H1 (cell line): ENCODE measurements at regions not wholly inside any gene's neighbourhood (a gene's known extent, or its start where the extent isn't known, plus 50 kb on each side); places are given as distances from the start of the nearest gene placed in this dataset.

Experiments
- CTCF ChIA-PET: fragments of 300-600 bp; sonication (Branson Sonifier 250); formaldehyde crosslinking; loops from one replicate; lab custom pipeline; 2021; ENCODE audit not compliant: partially characterized antibody; lab: Charles Lee
- POLR2A ChIA-PET: fragments of 300-600 bp; sonication (Branson Sonifier 250); formaldehyde crosslinking; loops from one replicate; lab custom pipeline; 2021; ENCODE audit warnings: inconsistent platforms; ENCODE audit not compliant: partially characterized antibody; lab: Charles Lee
- DNase-seq, 2 experiments: peaks; one replicate each; pipeline versions ENCODE4 v3.0.0 to v3.0.0-alpha.2; 2010 to 2022; ENCODE audit warnings: low spot score in 2 of 2, low read depth in 1 of 2, mixed read lengths in 1 of 2
- FAIRE-seq: peaks from 2 replicates; lab custom pipeline; 2011; peaks lifted over from hg19 to GRCh38; lab: Jason Lieb, UNC
- H2AFZ ChIP-seq: 2 replicates; pipeline ENCODE4 v1.8.1; 2012; ENCODE audit warnings: low read length, inconsistent platforms
- H2AK5ac ChIP-seq: 2 replicates; pipeline ENCODE4 v1.6.1; 2013; ENCODE audit warnings: low read depth, low read length
- H2BK120ac ChIP-seq: replicated peaks from 2 replicates; pipeline ENCODE3; 2013; ENCODE audit warnings: low read depth, low read length, inconsistent platforms
- H2BK12ac ChIP-seq: 2 replicates; pipeline ENCODE4 v1.6.1; 2013; ENCODE audit warnings: low read depth, low read length
- H2BK15ac ChIP-seq: 2 replicates; pipeline ENCODE4 v1.6.1; 2013; ENCODE audit warnings: low read length
- H2BK20ac ChIP-seq: 2 replicates; pipeline ENCODE4 v1.6.1; 2013; ENCODE audit warnings: low read length
- H2BK5ac ChIP-seq: 2 replicates; pipeline ENCODE4 v1.6.1; 2013; ENCODE audit warnings: low read depth, low read length
- H3K14ac ChIP-seq: 2 replicates; pipeline ENCODE4 v1.6.1; 2013; ENCODE audit warnings: inconsistent platforms; ENCODE audit not compliant: insufficient read length
- H3K18ac ChIP-seq: 2 replicates; pipeline ENCODE4 v1.6.1; 2013; ENCODE audit warnings: low read length; ENCODE audit errors: extremely low read depth
- H3K23ac ChIP-seq: 2 replicates; pipeline ENCODE4 v1.6.1; 2013; ENCODE audit warnings: inconsistent platforms; ENCODE audit not compliant: insufficient read length
- H3K23me2 ChIP-seq: 2 replicates; pipeline ENCODE4 v1.6.1; 2013; ENCODE audit warnings: low read depth, low read length
- H3K27ac ChIP-seq: 2 replicates; pipeline ENCODE4 v1.6.1; 2011; ENCODE audit warnings: low read depth, low read length, inconsistent platforms
- H3K27me3 ChIP-seq, 4 experiments: replicated peaks in 1 of 4; 1 replicate in 1 of 4; 2 replicates in 3 of 4; pipeline versions ENCODE4 v1.6.1 to v1.8.1; 2011 to 2013; ENCODE audit warnings: low read length in 3 of 4, mild to moderate bottlenecking in 3 of 4, inconsistent platforms in 2 of 4, mixed read lengths in 2 of 4, moderate library complexity in 1 of 4; ENCODE audit not compliant: control insufficient read depth in 3 of 4, insufficient read depth in 3 of 4; ENCODE audit errors: extremely low read depth in 1 of 4
- H3K36me3 ChIP-seq, 4 experiments: 2 replicates each; pipeline versions ENCODE4 v1.6.1 to v1.8.1; 2011 to 2013; ENCODE audit warnings: mild to moderate bottlenecking in 4 of 4, low read length in 3 of 4, moderate library complexity in 2 of 4, control low read depth in 1 of 4, inconsistent platforms in 1 of 4; ENCODE audit not compliant: insufficient read depth in 4 of 4, control insufficient read depth in 2 of 4
- H3K4ac ChIP-seq: replicated peaks from 2 replicates; pipeline ENCODE3; 2013; ENCODE audit warnings: low read length, low read depth, mixed read lengths, inconsistent platforms; ENCODE audit not compliant: insufficient read length
- H3K4me1 ChIP-seq, 4 experiments: replicated peaks in 1 of 4; 1 replicate in 1 of 4; 2 replicates in 3 of 4; pipeline versions ENCODE4 v1.6.1 to v1.8.1; 2011 to 2013; ENCODE audit warnings: low read length in 3 of 4, inconsistent platforms in 2 of 4, mixed read lengths in 1 of 4; ENCODE audit not compliant: insufficient read depth in 4 of 4, control insufficient read depth in 3 of 4
- H3K4me2 ChIP-seq, 2 experiments: 2 replicates each; pipeline versions ENCODE4 v1.6.1 to v1.8.1; 2011 to 2013; ENCODE audit warnings: low read depth in 2 of 2, low read length in 2 of 2, control low read depth in 1 of 2, inconsistent platforms in 1 of 2, mild to moderate bottlenecking in 1 of 2; ENCODE audit not compliant: insufficient read depth in 1 of 2
- H3K4me3 ChIP-seq, 4 experiments: fragments of 200-600, 300-600 bp in 1 of 4; sonication (generic), shearing (Covaris generic), sonication (Bioruptor Twin) in 1 of 4; 2 replicates each; pipeline versions ENCODE4 v1.5.1 to v1.8.1; 2011 to 2016; ENCODE audit warnings: low read length in 4 of 4, low read depth in 3 of 4, control low read depth in 2 of 4, inconsistent platforms in 2 of 4, mild to moderate bottlenecking in 2 of 4, mixed read lengths in 1 of 4, moderate library complexity in 1 of 4; ENCODE audit not compliant: insufficient read depth in 2 of 4; ENCODE audit errors: extremely low read depth in 1 of 4
- H3K56ac ChIP-seq: replicated peaks from 2 replicates; pipeline ENCODE3; 2013; ENCODE audit warnings: low read depth, mild to moderate bottlenecking, mixed read lengths, low read length, inconsistent platforms; ENCODE audit not compliant: insufficient read length
- H3K79me1 ChIP-seq: 2 replicates; pipeline ENCODE4 v1.6.1; 2013; ENCODE audit warnings: low read depth, low read length, control low read depth
- H3K79me2 ChIP-seq, 2 experiments: 2 replicates each; pipeline versions ENCODE4 v1.6.1 to v1.8.1; 2012 to 2013; ENCODE audit warnings: low read length in 2 of 2, mild to moderate bottlenecking in 2 of 2, inconsistent platforms in 1 of 2; ENCODE audit not compliant: insufficient read depth in 2 of 2, control insufficient read depth in 1 of 2
- H3K9ac ChIP-seq, 4 experiments: replicated peaks in 1 of 4; 1 replicate in 1 of 4; 2 replicates in 3 of 4; pipeline versions ENCODE4 v1.6.1 to v1.8.1; 2011 to 2013; ENCODE audit warnings: low read depth in 3 of 4, low read length in 3 of 4, control low read depth in 2 of 4, mild to moderate bottlenecking in 2 of 4, moderate library complexity in 2 of 4, inconsistent platforms in 1 of 4; ENCODE audit errors: extremely low read depth in 1 of 4
- H3K9me3 ChIP-seq, 2 experiments: 2 replicates each; pipeline versions ENCODE4 v1.6.1 to v1.8.1; 2012 to 2013; ENCODE audit warnings: mild to moderate bottlenecking in 2 of 2, moderate library complexity in 2 of 2, control low read depth in 1 of 2, inconsistent platforms in 1 of 2, low read depth in 1 of 2, low read length in 1 of 2, mixed read lengths in 1 of 2; ENCODE audit not compliant: insufficient read depth in 2 of 2
- H4K20me1 ChIP-seq, 2 experiments: replicated peaks in 1 of 2; 2 replicates each; pipeline versions ENCODE3 to v1.8.1; 2011 to 2013; ENCODE audit warnings: inconsistent platforms in 2 of 2, low read length in 2 of 2, mild to moderate bottlenecking in 1 of 2; ENCODE audit not compliant: insufficient read depth in 2 of 2, control insufficient read depth in 1 of 2
- H4K5ac ChIP-seq: 2 replicates; pipeline ENCODE4 v1.6.1; 2013; ENCODE audit warnings: low read length, low read depth, mixed read lengths, inconsistent platforms; ENCODE audit not compliant: insufficient read length
- H4K8ac ChIP-seq: 2 replicates; pipeline ENCODE4 v1.8.0; 2013; ENCODE audit warnings: mild to moderate bottlenecking, moderate library complexity, low read length, inconsistent platforms; ENCODE audit not compliant: insufficient read depth; ENCODE audit errors: extremely low read depth
- H4K91ac ChIP-seq: replicated peaks from 2 replicates; pipeline ENCODE3; 2013; ENCODE audit warnings: low read length, mixed read lengths, inconsistent platforms; ENCODE audit not compliant: insufficient read length
- RFX5 ChIP-seq: IDR thresholded peaks from 2 replicates; pipeline ENCODE4 v1.6.1; 2011; ENCODE audit warnings: low read depth, low read length, improper control_type of control experiment, borderline replicate concordance
- WGBS, 2 experiments: shearing (Covaris generic) in 1 of 2; methylation state at CpG; one replicate each; pipeline versions ENCODE4 v1.1.6 to v1.1.7; 2013 to 2015; ENCODE audit warnings: low lambda C conversion rate in 2 of 2, mixed read lengths in 2 of 2, inconsistent platforms in 1 of 2, low coverage in 1 of 2, missing lambda C conversion rate in 1 of 2; ENCODE audit not compliant: insufficient replicate concordance in 2 of 2, insufficient coverage in 1 of 2, insufficient read length in 1 of 2; ENCODE audit errors: extremely low coverage in 1 of 2, missing lambda C conversion rate in 1 of 2; 5-methylcytosine and 5-hydroxymethylcytosine counted together

DNA sequence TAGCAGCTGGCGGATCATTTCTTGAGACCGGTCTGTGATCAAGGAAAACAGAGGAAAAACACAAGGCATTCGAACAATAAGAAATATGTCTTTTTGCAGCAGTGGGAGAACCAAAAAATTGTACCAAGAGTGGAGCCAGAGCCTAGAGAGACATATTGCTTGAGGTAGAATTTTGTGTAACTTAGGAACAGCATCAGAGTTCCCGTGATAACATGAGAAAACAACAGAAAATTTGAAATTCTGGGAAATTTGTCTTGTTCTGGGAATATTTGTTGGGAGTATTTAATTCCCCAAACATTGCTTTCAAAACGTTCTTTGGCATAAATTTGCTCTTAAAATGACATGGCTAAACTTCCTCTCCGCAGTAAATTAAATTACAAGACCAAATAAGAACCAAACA lies 267.5 kb downstream of the GPD2 start:
- H4K20me1 ChIP-seq: no peaks in the 10 kb centered on the region
- H3K27me3 ChIP-seq: no peaks in the 10 kb centered on the region
- H3K9ac ChIP-seq: no peak overlapping the region
- H3K4me1 ChIP-seq: peaks cover 0 to 14% (median 1%) of the 10 kb centered on the region in 4 experiments; a peak in 2 of 7 replicates
- DNase-seq (no peak), FAIRE-seq (peak; percentile 57)
- H2AK5ac ChIP-seq: no peak overlapping the region
- no peak overlapping the region for H2BK15ac ChIP-seq
- H2AFZ ChIP-seq: no peak overlapping the region
- no peaks in the 10 kb centered on the region for H3K23me2 ChIP-seq
- H2BK5ac ChIP-seq: no peak overlapping the region
- H4K8ac ChIP-seq: no peak overlapping the region
- no peaks in the 10 kb centered on the region for H3K79me2 ChIP-seq
- H3K27ac ChIP-seq: no peak overlapping the region
- no peak overlapping the region for H3K4ac ChIP-seq
- H3K4me3 ChIP-seq: no peak overlapping the region
- H4K5ac ChIP-seq: no peak overlapping the region
- H2BK20ac ChIP-seq: no peak overlapping the region
- no peak overlapping the region for H3K14ac ChIP-seq
- H2BK120ac ChIP-seq: no peak overlapping the region
- 93% methylated on average over 6 of the region's 6 CpGs; no CpG with 5 or more reads in 1 of the 2 experiments for WGBS, 2 experiments
- no peaks in the 10 kb centered on the region for H3K36me3 ChIP-seq
- H3K18ac ChIP-seq: no peak overlapping the region
- H3K79me1 ChIP-seq: no peaks in the 10 kb centered on the region
- H3K56ac ChIP-seq: no peak overlapping the region
- TF ChIP-seq RFX5: no peak
- H3K23ac ChIP-seq: no peak overlapping the region
- H2BK12ac ChIP-seq: no peak overlapping the region
- no peak overlapping the region for H3K4me2 ChIP-seq
- H3K9me3 ChIP-seq: no peaks in the 10 kb centered on the region
- H4K91ac ChIP-seq: no peak overlapping the region
- CTCF ChIA-PET: interaction anchor here (1.9 kb wide), 1 partner anchor 40 kb away, joined by 4 read pairs; no protein-coding TSS in a partner anchor
- POLR2A ChIA-PET: no interaction called here
